ENCODE measurements at regions not wholly inside any gene's neighbourhood (a gene's known extent, or its start where the extent isn't known, plus 50 kb on each side); places are given as distances from the start of the nearest gene placed in this dataset.

DNA sequence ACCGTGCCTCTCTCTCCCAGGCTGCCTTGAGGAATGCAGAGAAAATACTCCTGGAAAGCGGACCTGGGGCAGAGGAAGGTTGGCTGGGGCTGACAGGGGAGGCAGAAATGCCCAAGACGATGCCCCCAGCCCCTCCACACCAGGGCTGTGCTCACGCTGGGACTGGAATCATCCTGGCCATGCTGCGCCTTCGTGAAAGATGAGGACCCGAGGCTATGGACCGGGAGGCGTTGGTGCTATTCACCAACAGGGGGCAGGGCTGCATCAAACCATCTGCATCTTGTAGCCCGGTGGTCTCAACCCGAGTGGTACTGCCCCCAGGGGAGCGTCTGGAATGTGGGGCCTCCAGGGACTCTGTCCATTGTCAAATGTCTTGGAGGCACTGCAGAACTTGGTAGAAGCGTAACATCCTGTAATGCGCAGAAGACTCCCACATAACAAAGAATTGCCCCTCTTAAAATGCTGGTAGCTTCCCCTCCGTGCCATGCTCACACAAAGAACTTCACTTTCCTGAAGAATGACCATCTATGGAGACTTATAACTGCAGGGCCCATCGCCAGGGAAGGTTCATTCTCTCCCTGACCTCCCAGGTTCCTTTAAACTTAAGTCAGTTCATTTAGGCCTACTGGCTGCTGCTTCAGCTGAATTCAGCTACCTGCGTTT, 251.2 kb downstream of the RRAGC start (continued):
- TF ChIP-seq SAP30 (IDR thresholded peaks at IDR 0.05; ENCODE audit: borderline replicate concordance, insufficient read depth, low read depth, low read length, poor library complexity, severe bottlenecking) (no peak), RB1 (IDR thresholded peaks at IDR 0.05; ENCODE audit: low read depth) (peak; percentile 47; the same call in 1 of the 2 replicates), ZEB2 (IDR thresholded peaks at IDR 0.05) (no peak)
- TF ChIP-seq, protein P1, sequence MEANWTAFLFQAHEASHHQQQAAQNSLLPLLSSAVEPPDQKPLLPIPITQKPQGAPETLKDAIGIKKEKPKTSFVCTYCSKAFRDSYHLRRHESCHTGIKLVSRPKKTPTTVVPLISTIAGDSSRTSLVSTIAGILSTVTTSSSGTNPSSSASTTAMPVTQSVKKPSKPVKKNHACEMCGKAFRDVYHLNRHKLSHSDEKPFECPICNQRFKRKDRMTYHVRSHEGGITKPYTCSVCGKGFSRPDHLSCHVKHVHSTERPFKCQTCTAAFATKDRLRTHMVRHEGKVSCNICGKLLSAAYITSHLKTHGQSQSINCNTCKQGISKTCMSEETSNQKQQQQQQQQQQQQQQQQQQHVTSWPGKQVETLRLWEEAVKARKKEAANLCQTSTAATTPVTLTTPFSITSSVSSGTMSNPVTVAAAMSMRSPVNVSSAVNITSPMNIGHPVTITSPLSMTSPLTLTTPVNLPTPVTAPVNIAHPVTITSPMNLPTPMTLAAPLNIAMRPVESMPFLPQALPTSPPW (CRISPR knock-in tag; IDR thresholded peaks at IDR 0.05) = no peak

DNA sequence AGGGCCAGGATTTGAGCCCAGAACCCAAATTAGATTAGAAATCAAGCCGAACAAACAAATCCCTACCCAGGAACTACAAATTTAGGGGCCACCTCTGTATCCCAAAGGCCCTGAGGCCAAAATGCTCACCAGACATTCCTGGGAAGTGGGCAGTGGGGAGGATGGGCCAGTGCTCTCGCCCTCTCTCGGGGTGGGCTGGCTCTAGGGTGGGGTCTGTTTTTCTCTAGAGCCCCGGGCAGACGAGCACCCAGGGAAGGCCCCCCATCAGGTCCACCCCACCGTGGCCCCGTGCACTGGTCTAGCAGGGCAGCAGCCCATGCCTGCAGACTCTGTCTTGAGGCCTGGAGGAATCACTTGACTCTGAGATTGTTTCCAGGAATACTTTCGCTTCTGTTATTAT, 252.0 kb downstream of the RRAGC start:
- WGBS (ENCODE audit: insufficient coverage, low coverage, missing lambda C conversion rate) = 9% methylated on average over 5 of the region's 8 CpGs
- no peak overlapping the region for H3K9ac ChIP-seq (ENCODE audit: insufficient read depth in 1 of 2, low read depth in 2 of 2, low read length in 2 of 2)
- no peak overlapping the region for H3K4me2 ChIP-seq (ENCODE audit: insufficient read depth, low read length)
- no peaks in the 10 kb centered on the region for H3K9me1 ChIP-seq (ENCODE audit: control insufficient read depth, insufficient read depth, low read length)
- no peaks in the 10 kb centered on the region for H3K79me2 ChIP-seq (ENCODE audit: control insufficient read depth, insufficient read depth, low read length)
- ATAC-seq (no peak), DNase-seq (ENCODE audit: extremely low read depth in 1 of 4, low spot score in 3 of 4) (no peak), FAIRE-seq (no peak)
- no TSS peak for BruUV-seq (replicated peaks)
- CTCF ChIA-PET (ENCODE audit: low intra/inter-chr PET ratio) = interaction anchor here (0.7 to 2.0 kb wide), 3 partner anchors 209 to 227 kb away, joined by 4 to 17 read pairs (median 9); no protein-coding TSS in a partner anchor
- no peaks in the 10 kb centered on the region for H4K20me1 ChIP-seq (replicated peaks; ENCODE audit: control insufficient read depth, insufficient read depth, low read length)
- H3K27ac ChIP-seq (ENCODE audit: extremely low read depth, low read depth, low read length) = no peak overlapping the region
- no peak overlapping the region for H3K4me3 ChIP-seq
- no peaks in the 10 kb centered on the region for H3K36me3 ChIP-seq (ENCODE audit: control insufficient read depth, insufficient read depth, low read length)
- H3K4me1 ChIP-seq (replicated peaks in 1 of 2; ENCODE audit: control insufficient read depth in 2 of 2, insufficient read depth in 2 of 2, low read length in 2 of 2) = peaks cover 0 to 3% of the 10 kb centered on the region in 2 experiments; a peak in 2 of 5 replicates
- intact Hi-C loops (cut with micrococcal nuclease) = loop anchor here (5.0 kb wide), 2 partner anchors 230 to 485 kb away; no protein-coding TSS in a partner anchor
- in situ Hi-C loops (cut with MboI) = no loop called here
- no peaks in the 10 kb centered on the region for H3K9me3 ChIP-seq (replicated peaks; ENCODE audit: control insufficient read depth, insufficient read depth, low read depth, low read length)
- POLR2A ChIA-PET = no interaction called here
- no peak overlapping the region for H2AFZ ChIP-seq (ENCODE audit: low read depth, low read length)
- peaks cover 0 to 23% of the 10 kb centered on the region in 2 experiments; a peak in 2 of 5 replicates for H3K27me3 ChIP-seq (ENCODE audit: control insufficient read depth in 2 of 2, insufficient read depth in 2 of 2, low read length in 2 of 2)
- TF ChIP-seq NFYB (IDR thresholded peaks at IDR 0.05; ENCODE audit: extremely low read depth, insufficient read length) (no peak), ZNF263 (CRISPR knock-in tag; IDR thresholded peaks at IDR 0.05; ENCODE audit: borderline replicate concordance) (no peak), PHF20 (IDR thresholded peaks at IDR 0.05; ENCODE audit: partially characterized antibody) (no peak), TBP (optimal IDR thresholded peaks at IDR 0.05; ENCODE audit: low read depth, low read length) (no peak), ZNF778 (CRISPR knock-in tag; IDR thresholded peaks at IDR 0.05) (no peak)
- TF ChIP-seq, protein P2, sequence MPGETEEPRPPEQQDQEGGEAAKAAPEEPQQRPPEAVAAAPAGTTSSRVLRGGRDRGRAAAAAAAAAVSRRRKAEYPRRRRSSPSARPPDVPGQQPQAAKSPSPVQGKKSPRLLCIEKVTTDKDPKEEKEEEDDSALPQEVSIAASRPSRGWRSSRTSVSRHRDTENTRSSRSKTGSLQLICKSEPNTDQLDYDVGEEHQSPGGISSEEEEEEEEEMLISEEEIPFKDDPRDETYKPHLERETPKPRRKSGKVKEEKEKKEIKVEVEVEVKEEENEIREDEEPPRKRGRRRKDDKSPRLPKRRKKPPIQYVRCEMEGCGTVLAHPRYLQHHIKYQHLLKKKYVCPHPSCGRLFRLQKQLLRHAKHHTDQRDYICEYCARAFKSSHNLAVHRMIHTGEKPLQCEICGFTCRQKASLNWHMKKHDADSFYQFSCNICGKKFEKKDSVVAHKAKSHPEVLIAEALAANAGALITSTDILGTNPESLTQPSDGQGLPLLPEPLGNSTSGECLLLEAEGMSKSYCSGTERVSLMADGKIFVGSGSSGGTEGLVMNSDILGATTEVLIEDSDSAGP (CRISPR knock-in tag; IDR thresholded peaks at IDR 0.05) = no peak
- TF ChIP-seq, protein P3, sequence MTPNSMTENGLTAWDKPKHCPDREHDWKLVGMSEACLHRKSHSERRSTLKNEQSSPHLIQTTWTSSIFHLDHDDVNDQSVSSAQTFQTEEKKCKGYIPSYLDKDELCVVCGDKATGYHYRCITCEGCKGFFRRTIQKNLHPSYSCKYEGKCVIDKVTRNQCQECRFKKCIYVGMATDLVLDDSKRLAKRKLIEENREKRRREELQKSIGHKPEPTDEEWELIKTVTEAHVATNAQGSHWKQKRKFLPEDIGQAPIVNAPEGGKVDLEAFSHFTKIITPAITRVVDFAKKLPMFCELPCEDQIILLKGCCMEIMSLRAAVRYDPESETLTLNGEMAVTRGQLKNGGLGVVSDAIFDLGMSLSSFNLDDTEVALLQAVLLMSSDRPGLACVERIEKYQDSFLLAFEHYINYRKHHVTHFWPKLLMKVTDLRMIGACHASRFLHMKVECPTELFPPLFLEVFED (CRISPR knock-in tag; conservative IDR thresholded peaks at IDR 0.05) = no peak
- TF ChIP-seq, protein P4, sequence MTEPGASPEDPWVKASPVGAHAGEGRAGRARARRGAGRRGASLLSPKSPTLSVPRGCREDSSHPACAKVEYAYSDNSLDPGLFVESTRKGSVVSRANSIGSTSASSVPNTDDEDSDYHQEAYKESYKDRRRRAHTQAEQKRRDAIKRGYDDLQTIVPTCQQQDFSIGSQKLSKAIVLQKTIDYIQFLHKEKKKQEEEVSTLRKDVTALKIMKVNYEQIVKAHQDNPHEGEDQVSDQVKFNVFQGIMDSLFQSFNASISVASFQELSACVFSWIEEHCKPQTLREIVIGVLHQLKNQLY (CRISPR knock-in tag; conservative IDR thresholded peaks at IDR 0.05) = no peak
- TF ChIP-seq, protein P5, sequence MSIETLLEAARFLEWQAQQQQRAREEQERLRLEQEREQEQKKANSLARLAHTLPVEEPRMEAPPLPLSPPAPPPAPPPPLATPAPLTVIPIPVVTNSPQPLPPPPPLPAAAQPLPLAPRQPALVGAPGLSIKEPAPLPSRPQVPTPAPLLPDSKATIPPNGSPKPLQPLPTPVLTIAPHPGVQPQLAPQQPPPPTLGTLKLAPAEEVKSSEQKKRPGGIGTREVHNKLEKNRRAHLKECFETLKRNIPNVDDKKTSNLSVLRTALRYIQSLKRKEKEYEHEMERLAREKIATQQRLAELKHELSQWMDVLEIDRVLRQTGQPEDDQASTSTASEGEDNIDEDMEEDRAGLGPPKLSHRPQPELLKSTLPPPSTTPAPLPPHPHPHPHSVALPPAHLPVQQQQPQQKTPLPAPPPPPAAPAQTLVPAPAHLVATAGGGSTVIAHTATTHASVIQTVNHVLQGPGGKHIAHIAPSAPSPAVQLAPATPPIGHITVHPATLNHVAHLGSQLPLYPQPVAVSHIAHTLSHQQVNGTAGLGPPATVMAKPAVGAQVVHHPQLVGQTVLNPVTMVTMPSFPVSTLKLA (conservative IDR thresholded peaks at IDR 0.05) = no peak

Measured in K562 (cell line).